T-helper 2 cell (primary cell): ENCODE measurements at regions not wholly inside any gene's neighbourhood (a gene's known extent, or its start where the extent isn't known, plus 50 kb on each side); places are given as distances from the start of the nearest gene placed in this dataset.
"Not testable (repeated sequence)": the region's sequence is repeated elsewhere in the genome, so short reads cannot be mapped to it uniquely, and the experiment has no call there.

Source experiments
- DNase-seq, 5 experiments: peaks; one replicate each; pipeline versions ENCODE4 v3.0.0 to v3.0.0-alpha.2; 2012 to 2022

GRCh38 chr2:33907866-33908265, 308.8 kb upstream of the FAM98A start:
- no peak for DNase-seq

GRCh38 chr2:33906129-33906528, 307.0 kb upstream of the FAM98A start:
- DNase-seq, result not testable (repeated sequence)

GRCh38 chr2:33904801-33905200, 305.7 kb upstream of the FAM98A start:
- no peak for DNase-seq

GRCh38 chr2:33903701-33904100, 304.6 kb upstream of the FAM98A start:
- DNase-seq, result no peak

- DNase-seq, result no peak
Observed at GRCh38 chr2:33903215-33903614, 304.1 kb upstream of the FAM98A start.

GRCh38 chr2:33900610-33901009, 301.5 kb upstream of the FAM98A start:
- no peak for DNase-seq

GRCh38 chr2:33897741-33898140, 298.6 kb upstream of the FAM98A start:
- DNase-seq, result no peak

GRCh38 chr2:33893824-33894223, 294.7 kb upstream of the FAM98A start:
- DNase-seq, result no peak

GRCh38 chr2:33891616-33892015, 292.5 kb upstream of the FAM98A start:
- no peak for DNase-seq

- DNase-seq, result no peak
Observed at GRCh38 chr2:33890686-33891085, 291.6 kb upstream of the FAM98A start.

- DNase-seq, result no peak
Observed at GRCh38 chr2:33877348-33878016, 278.4 kb upstream of the FAM98A start.

- no peak for DNase-seq
Observed at GRCh38 chr2:33873076-33873605, 274.0 kb upstream of the FAM98A start.

GRCh38 chr2:33859811-33860461, 260.8 kb upstream of the FAM98A start:
- DNase-seq, result no peak

GRCh38 chr2:33859176-33859575, 260.1 kb upstream of the FAM98A start:
- DNase-seq, result no peak

- DNase-seq, result no peak
Observed at GRCh38 chr2:33848486-33848885, 249.4 kb upstream of the FAM98A start.

GRCh38 chr2:33839791-33840190, 240.7 kb upstream of the FAM98A start:
- DNase-seq, result no peak

- DNase-seq, result no peak
Observed at GRCh38 chr2:33836628-33837027, 237.5 kb upstream of the FAM98A start.

- DNase-seq, result no peak
Observed at GRCh38 chr2:33835911-33836310, 236.8 kb upstream of the FAM98A start.

- DNase-seq, result no peak
Observed at GRCh38 chr2:33822964-33823363, 223.9 kb upstream of the FAM98A start.

- DNase-seq, result no peak
Observed at GRCh38 chr2:33812707-33813106, 213.6 kb upstream of the FAM98A start.

GRCh38 chr2:33810046-33810835, 211.1 kb upstream of the FAM98A start:
- no peak for DNase-seq

GRCh38 chr2:33806041-33806440, 206.9 kb upstream of the FAM98A start:
- DNase-seq, result no peak

- no peak for DNase-seq
Observed at GRCh38 chr2:33804155-33804554, 205.1 kb upstream of the FAM98A start.

- DNase-seq, result no peak
Observed at GRCh38 chr2:33796511-33796910, 197.4 kb upstream of the FAM98A start.
